ENCODE measurements at regions not wholly inside any gene's neighbourhood (a gene's known extent, or its start where the extent isn't known, plus 50 kb on each side); places are given as distances from the start of the nearest gene placed in this dataset.

- TF ChIP-seq CTCF (IDR thresholded peaks at IDR 0.05; ENCODE audit: poor library complexity): no peak
- TF ChIP-seq EZH2 (IDR thresholded peaks at IDR 0.05; ENCODE audit: borderline replicate concordance): no peak
These were observed 545.9 kb upstream of the MIR17HG start for GRCh38 chr13:90801621-90802020.
